Cardiac muscle cell (in vitro differentiated cells and primary cell): ENCODE measurements at regions not wholly inside any gene's neighbourhood (a gene's known extent, or its start where the extent isn't known, plus 50 kb on each side); places are given as distances from the start of the nearest gene placed in this dataset.

Source experiments
- DNase-seq, 2 donors: peaks; one replicate each; pipeline versions ENCODE4 v3.0.0 to v3.0.0-alpha.2; 2010 to 2017; ENCODE audit warnings: low read depth in 1 of 2, low spot score in 1 of 2
- H3K27ac ChIP-seq: fragments of 200-600 bp; sonication (generic); 2 replicates; pipeline ENCODE4 v1.5.1; 2016
- H3K27me3 ChIP-seq: fragments of 200-600 bp; sonication (generic); 2 replicates; pipeline ENCODE4 v1.6.0; 2016; ENCODE audit warnings: control low read depth
- H3K36me3 ChIP-seq: fragments of 200-600 bp; sonication (generic); 2 replicates; pipeline ENCODE4 v1.5.1; 2016; ENCODE audit warnings: control low read depth
- H3K4me1 ChIP-seq: fragments of 200-600 bp; sonication (generic); 2 replicates; pipeline ENCODE4 v1.8.1; 2017; ENCODE audit warnings: low read depth, mild to moderate bottlenecking, mixed run types
- H3K4me3 ChIP-seq: fragments of 200-600 bp; sonication (generic); 2 replicates; pipeline ENCODE4 v1.5.1; 2016; ENCODE audit warnings: mild to moderate bottlenecking
- H3K9me3 ChIP-seq: fragments of 200-600 bp; sonication (generic); 2 replicates; pipeline ENCODE4 v1.5.1; 2017; ENCODE audit warnings: low read depth, mild to moderate bottlenecking, control low read depth
- CTCF ChIP-seq: IDR thresholded peaks from 2 replicates; pipeline ENCODE4 v1.5.1; 2012; ENCODE audit warnings: low read depth, mild to moderate bottlenecking, low read length

- H3K4me3 ChIP-seq = no peak overlapping the region
- TF ChIP-seq CTCF = no peak
- H3K4me1 ChIP-seq = no peaks in the 10 kb centered on the region
- no peaks in the 10 kb centered on the region for H3K27me3 ChIP-seq
- DNase-seq = no peak
- no peaks in the 10 kb centered on the region for H3K9me3 ChIP-seq
- no peak overlapping the region for H3K27ac ChIP-seq
- no peaks in the 10 kb centered on the region for H3K36me3 ChIP-seq
Observed at GRCh38 chr5:98072921-98073320, 700.5 kb upstream of the RGMB start.

GRCh38 chr5:98076501-98076900 is 697.0 kb upstream of the RGMB start:
- Histone ChIP-seq H3K4me3 (no peak overlapping the region), H3K9me3 (no peaks in the 10 kb centered on the region), H3K4me1 (no peaks in the 10 kb centered on the region), H3K27me3 (no peaks in the 10 kb centered on the region), H3K27ac (no peak overlapping the region), H3K36me3 (no peaks in the 10 kb centered on the region)
- no peak for TF ChIP-seq CTCF
- no peak for DNase-seq

- Histone ChIP-seq H3K9me3 (no peaks in the 10 kb centered on the region), H3K27ac (no peak overlapping the region), H3K36me3 (no peaks in the 10 kb centered on the region), H3K4me3 (no peak overlapping the region), H3K27me3 (no peaks in the 10 kb centered on the region), H3K4me1 (no peaks in the 10 kb centered on the region)
- no peak for TF ChIP-seq CTCF
- no peak for DNase-seq
Observed at GRCh38 chr5:98085593-98085992, 687.9 kb upstream of the RGMB start.

- no peak for TF ChIP-seq CTCF
- H3K4me3 ChIP-seq = no peak overlapping the region
- H3K4me1 ChIP-seq = no peaks in the 10 kb centered on the region
- no peak for DNase-seq
- H3K9me3 ChIP-seq = no peaks in the 10 kb centered on the region
- H3K27me3 ChIP-seq = no peaks in the 10 kb centered on the region
- no peaks in the 10 kb centered on the region for H3K36me3 ChIP-seq
- no peak overlapping the region for H3K27ac ChIP-seq
Observed at GRCh38 chr5:98095072-98095471, 678.4 kb upstream of the RGMB start.

GRCh38 chr5:98096155-98096554 is 677.3 kb upstream of the RGMB start:
- no peak overlapping the region for H3K4me3 ChIP-seq
- TF ChIP-seq CTCF = no peak

More at GRCh38 chr5:98096155-98096554, 677.3 kb upstream of the RGMB start:
- H3K36me3 ChIP-seq = no peaks in the 10 kb centered on the region
- no peak overlapping the region for H3K27ac ChIP-seq
- H3K27me3 ChIP-seq = no peaks in the 10 kb centered on the region
- DNase-seq = peak in 1 of 2 donors; percentile 76
- H3K9me3 ChIP-seq = no peaks in the 10 kb centered on the region
- no peaks in the 10 kb centered on the region for H3K4me1 ChIP-seq
